Nephron (organoid): ENCODE measurements at regions not wholly inside any gene's neighbourhood (a gene's known extent, or its start where the extent isn't known, plus 50 kb on each side); places are given as distances from the start of the nearest gene placed in this dataset.
A peak's percentile ranks its signal among the peaks of the same experiment; 100 is the strongest.

Source experiments
- H3K27ac Mint-ChIP-seq, 3 experiments: 2 replicates each; pipeline ENCODE4 v1.8.0; 2020; ENCODE audit warnings: mixed read lengths in 3 of 3, mild to moderate bottlenecking in 2 of 3, moderate library complexity in 1 of 3
- H3K27me3 Mint-ChIP-seq: 2 replicates; pipeline ENCODE4 v1.8.0; 2021; ENCODE audit warnings: low read depth, mild to moderate bottlenecking, moderate library complexity, mixed read lengths
- H3K36me3 Mint-ChIP-seq: 2 replicates; pipeline ENCODE4 v1.8.0; 2020; ENCODE audit warnings: low read depth, mixed read lengths
- H3K4me1 Mint-ChIP-seq: 2 replicates; pipeline ENCODE4 v1.8.0; 2020; ENCODE audit warnings: mixed read lengths
- H3K4me3 Mint-ChIP-seq, 3 experiments: 2 replicates each; pipeline ENCODE4 v1.8.0; 2020; ENCODE audit warnings: mild to moderate bottlenecking in 3 of 3, mixed read lengths in 3 of 3, moderate library complexity in 2 of 3
- H3K9me3 Mint-ChIP-seq: 2 replicates; pipeline ENCODE4 v1.8.0; 2020; ENCODE audit warnings: mixed read lengths
- TF ChIP-seq, protein P1 (sequence below), 3 experiments: fragments of 200-600 bp; sonication (generic); IDR thresholded peaks; one replicate each; pipeline ENCODE4 v1.5.0; 2021; ENCODE audit warnings: antibody characterized with exemption in 3 of 3; ENCODE audit not compliant: unreplicated experiment in 3 of 3

DNA sequence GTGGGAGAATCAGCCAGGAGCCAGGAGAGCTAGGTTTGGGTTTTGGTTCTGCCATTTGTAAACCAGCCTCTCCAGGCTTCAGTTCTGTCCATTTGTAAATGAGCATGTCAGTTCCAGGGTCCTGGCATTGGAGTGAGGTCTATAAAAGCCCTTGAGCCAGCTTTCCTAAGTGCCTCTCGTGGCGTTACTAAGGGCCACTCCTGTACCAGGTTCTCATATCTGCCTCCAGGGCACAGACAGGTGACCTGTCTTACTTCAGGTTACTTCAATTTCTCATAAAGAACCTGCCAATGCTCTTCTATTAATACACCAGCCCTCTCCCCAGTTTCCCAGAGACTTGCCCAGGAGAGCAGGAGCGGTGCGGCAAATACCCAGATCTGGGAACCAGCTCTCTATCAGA lies 101.9 kb downstream of the VEGFA start:
- Mint-ChIP-seq H3K4me1 (peaks cover 54% of the 10 kb centered on the region), H3K27ac (no peak overlapping the region), H3K36me3 (no peaks in the 10 kb centered on the region), H3K9me3 (no peaks in the 10 kb centered on the region), H3K27me3 (peaks cover 20% of the 10 kb centered on the region), H3K4me3 (no peak overlapping the region)
- TF ChIP-seq, protein P1, sequence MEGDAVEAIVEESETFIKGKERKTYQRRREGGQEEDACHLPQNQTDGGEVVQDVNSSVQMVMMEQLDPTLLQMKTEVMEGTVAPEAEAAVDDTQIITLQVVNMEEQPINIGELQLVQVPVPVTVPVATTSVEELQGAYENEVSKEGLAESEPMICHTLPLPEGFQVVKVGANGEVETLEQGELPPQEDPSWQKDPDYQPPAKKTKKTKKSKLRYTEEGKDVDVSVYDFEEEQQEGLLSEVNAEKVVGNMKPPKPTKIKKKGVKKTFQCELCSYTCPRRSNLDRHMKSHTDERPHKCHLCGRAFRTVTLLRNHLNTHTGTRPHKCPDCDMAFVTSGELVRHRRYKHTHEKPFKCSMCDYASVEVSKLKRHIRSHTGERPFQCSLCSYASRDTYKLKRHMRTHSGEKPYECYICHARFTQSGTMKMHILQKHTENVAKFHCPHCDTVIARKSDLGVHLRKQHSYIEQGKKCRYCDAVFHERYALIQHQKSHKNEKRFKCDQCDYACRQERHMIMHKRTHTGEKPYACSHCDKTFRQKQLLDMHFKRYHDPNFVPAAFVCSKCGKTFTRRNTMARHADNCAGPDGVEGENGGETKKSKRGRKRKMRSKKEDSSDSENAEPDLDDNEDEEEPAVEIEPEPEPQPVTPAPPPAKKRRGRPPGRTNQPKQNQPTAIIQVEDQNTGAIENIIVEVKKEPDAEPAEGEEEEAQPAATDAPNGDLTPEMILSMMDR (IDR thresholded peaks at IDR 0.05; ENCODE audit: unreplicated experiment in 3 of 3): no peak

DNA sequence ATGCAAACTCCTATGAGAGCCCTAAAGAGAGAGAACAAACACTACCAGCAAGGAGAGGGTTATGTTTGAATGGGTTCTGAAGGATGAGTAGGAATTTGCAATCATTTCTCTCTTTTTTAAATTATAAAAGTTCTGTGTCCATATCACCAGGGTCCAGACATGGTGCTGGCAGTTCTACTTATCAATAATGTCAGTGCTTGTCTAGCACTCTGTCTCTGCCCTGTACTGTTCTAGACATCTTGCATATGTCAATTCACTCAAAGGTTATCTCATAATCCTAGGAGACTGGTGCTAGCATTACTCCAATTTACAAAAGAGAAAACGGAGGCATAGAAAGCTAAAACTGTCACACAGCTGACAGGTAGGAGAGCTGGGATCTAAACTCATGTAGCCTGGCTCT lies 101.3 kb downstream of the VEGFA start:
- peak overlapping the region; percentile 17 to 85 (median 81) for H3K27ac Mint-ChIP-seq
- peaks cover 53% of the 10 kb centered on the region for H3K4me1 Mint-ChIP-seq
- H3K27me3 Mint-ChIP-seq: peaks cover 23% of the 10 kb centered on the region
- TF ChIP-seq, protein P1 (IDR thresholded peaks at IDR 0.05; ENCODE audit: unreplicated experiment in 3 of 3): no peak
- no peaks in the 10 kb centered on the region for H3K36me3 Mint-ChIP-seq
- H3K4me3 Mint-ChIP-seq: no peak overlapping the region
- H3K9me3 Mint-ChIP-seq: no peaks in the 10 kb centered on the region

DNA sequence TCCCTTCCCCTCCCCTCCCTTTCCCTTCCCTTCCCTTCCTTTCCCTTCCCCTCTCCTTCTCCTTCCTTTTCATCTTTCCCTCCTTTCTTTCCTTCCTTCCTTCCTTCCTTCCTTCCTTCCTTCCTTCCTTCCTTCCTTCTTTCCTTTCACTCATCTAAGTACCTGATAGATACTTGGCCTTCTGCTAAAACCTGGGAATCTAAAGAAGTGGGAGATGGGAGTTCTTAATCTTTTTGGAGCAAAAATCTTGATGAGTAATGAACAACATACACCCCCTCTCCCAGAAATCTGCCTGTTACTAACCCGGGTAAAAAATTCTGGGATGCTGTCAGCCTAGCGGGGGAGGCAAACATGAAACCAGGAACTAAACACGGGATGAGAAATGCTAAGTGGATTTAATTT lies 100.7 kb downstream of the VEGFA start:
- H3K4me3 Mint-ChIP-seq: no peak overlapping the region
- no peaks in the 10 kb centered on the region for H3K36me3 Mint-ChIP-seq
- TF ChIP-seq, protein P1 (IDR thresholded peaks at IDR 0.05; ENCODE audit: unreplicated experiment in 3 of 3): no peak
- peaks cover 29% of the 10 kb centered on the region for H3K27me3 Mint-ChIP-seq
- peaks cover 59% of the 10 kb centered on the region for H3K4me1 Mint-ChIP-seq
- peak overlapping the region; percentile 28 to 85 (median 81) for H3K27ac Mint-ChIP-seq
- H3K9me3 Mint-ChIP-seq: no peaks in the 10 kb centered on the region

DNA sequence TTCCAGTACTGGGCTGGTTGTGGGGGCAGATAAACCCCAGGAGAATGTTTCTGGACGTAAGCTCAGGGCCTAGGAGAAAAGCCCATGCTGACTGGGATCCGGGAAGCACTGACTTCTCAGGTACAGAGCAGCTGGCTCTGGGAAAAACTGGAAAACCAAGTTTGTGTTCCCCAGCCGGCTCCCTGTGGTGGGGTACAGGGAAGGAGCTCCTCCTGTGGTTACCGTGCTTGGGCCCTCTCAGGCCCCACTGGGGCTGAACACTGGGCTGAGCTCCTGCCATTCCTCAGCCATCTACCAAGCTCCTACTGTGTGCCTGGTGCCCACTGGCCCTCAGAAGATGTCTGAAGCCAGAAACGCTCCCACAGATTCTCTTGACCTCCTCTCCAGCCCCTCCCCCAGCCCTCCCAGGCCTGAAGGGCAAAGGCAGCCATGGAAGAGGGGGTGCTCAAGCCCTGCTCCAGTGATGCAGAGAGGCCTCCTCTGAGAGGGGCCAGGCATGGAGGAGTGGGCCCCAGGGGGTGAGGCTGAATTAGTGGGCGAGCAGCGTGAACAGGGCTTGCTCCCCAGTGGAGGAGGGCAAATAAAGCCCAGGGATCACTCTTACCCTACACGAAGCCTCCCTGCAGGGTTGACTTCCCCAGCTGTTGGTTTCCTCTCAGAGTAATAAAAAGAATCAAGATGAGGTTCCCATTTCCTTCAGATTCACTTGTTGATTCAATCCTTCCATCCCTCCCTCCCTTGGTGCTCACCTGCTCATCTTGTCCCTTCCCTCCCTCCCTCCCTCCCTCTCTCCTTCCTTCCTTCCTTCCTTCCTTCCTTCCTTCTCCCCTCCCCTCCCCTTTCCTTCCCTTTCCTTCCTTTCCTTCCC lies 100.0 kb downstream of the VEGFA start:
- no peaks in the 10 kb centered on the region for H3K36me3 Mint-ChIP-seq
- no peaks in the 10 kb centered on the region for H3K9me3 Mint-ChIP-seq
- H3K4me3 Mint-ChIP-seq: no peak overlapping the region
- H3K27me3 Mint-ChIP-seq: peaks cover 35% of the 10 kb centered on the region
- H3K4me1 Mint-ChIP-seq: peaks cover 65% of the 10 kb centered on the region
- TF ChIP-seq, protein P1 (IDR thresholded peaks at IDR 0.05; ENCODE audit: unreplicated experiment in 3 of 3): no peak
- peak overlapping the region; percentile 80 to 85 (median 81) for H3K27ac Mint-ChIP-seq

DNA sequence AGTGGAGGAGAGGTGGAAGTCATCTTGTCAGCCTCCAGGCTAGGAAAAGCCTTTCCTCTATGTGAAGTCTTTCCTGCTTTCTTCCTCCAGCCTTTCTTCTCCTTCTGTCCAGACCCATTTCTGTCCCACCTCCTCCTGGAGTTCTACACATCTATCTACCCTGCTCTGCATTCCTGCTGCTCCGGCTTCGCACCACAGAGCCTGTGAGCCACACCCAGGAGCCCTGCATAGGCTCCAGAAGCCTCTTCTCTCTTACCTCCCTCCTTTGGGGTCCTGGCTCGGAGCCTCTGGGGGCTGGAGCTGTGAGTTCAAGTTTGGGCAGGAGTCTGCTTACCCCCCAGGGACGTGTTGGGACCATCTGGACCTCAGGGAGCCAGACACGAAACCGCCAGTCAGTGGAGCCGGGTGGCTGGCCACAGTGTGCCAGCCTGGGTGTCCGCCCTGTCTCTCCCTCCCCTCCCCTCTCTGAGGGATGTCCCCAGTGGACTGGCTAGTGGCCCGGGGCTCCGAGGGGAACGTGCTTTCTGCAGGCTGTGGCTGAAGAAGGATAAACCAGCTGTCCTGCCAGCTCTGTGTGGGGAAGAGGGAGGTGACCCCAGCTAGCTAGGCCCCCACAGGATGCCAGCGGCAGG lies 99.2 kb downstream of the VEGFA start:
- TF ChIP-seq, protein P1 (IDR thresholded peaks at IDR 0.05; ENCODE audit: unreplicated experiment in 3 of 3): no peak
- no peaks in the 10 kb centered on the region for H3K9me3 Mint-ChIP-seq
- no peak overlapping the region for H3K4me3 Mint-ChIP-seq
- H3K36me3 Mint-ChIP-seq: no peaks in the 10 kb centered on the region
- peaks cover 63% of the 10 kb centered on the region for H3K4me1 Mint-ChIP-seq
- H3K27ac Mint-ChIP-seq: peak overlapping the region in 2 of 3 experiments; percentile 55 to 80
- H3K27me3 Mint-ChIP-seq: peaks cover 37% of the 10 kb centered on the region
